H1 (cell line): ENCODE measurements at regions not wholly inside any gene's neighbourhood (a gene's known extent, or its start where the extent isn't known, plus 50 kb on each side); places are given as distances from the start of the nearest gene placed in this dataset.

Experiments
- TAF7 ChIP-seq: optimal IDR thresholded peaks from 2 replicates; pipeline ENCODE3; 2011; ENCODE audit warnings: low read depth, mild to moderate bottlenecking, inconsistent platforms, low read length, moderate library complexity, borderline replicate concordance
- TF ChIP-seq, protein P1 (sequence below), 3 experiments: IDR thresholded peaks; 1 replicate in 2 of 3; 2 replicates in 1 of 3; pipeline versions ENCODE4 v1.5.1 to v1.6.1; 2011; ENCODE audit warnings: low read length in 3 of 3, mild to moderate bottlenecking in 3 of 3, inconsistent platforms in 2 of 3, low read depth in 1 of 3, moderate library complexity in 1 of 3; ENCODE audit not compliant: insufficient read depth in 1 of 3; ENCODE audit errors: control extremely low read depth in 1 of 3

DNA sequence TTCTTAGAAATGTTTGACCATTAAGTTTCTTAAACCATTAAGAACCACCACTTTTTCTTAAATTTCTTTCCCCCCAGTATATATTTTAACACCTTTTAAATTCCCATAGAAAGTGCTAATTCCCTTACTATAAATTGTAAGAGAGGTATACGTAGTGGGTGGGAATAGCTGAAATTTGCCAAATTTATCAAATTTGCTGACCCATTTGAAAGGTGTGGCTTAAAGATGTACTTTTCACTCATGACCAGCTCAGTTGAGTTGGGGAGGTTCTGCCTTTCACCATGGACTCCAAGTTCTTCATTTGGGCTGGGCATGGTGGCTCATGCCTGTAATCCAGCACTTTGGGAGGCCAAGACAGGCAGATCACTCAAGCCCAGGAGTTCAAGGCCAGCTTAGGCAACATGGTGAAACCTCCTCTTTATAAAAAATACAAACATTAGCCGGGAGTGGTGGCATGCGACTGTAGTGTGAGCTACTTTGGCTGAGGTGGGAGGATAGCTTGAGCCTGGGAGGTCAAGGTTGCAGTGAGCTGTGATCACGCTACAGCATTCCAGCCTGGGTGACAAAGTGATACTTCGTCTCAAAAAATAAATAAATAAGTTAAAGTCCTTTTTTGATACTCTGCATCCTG, 133.2 kb downstream of the MRPL57 start (continued):
- TF ChIP-seq, protein P1, sequence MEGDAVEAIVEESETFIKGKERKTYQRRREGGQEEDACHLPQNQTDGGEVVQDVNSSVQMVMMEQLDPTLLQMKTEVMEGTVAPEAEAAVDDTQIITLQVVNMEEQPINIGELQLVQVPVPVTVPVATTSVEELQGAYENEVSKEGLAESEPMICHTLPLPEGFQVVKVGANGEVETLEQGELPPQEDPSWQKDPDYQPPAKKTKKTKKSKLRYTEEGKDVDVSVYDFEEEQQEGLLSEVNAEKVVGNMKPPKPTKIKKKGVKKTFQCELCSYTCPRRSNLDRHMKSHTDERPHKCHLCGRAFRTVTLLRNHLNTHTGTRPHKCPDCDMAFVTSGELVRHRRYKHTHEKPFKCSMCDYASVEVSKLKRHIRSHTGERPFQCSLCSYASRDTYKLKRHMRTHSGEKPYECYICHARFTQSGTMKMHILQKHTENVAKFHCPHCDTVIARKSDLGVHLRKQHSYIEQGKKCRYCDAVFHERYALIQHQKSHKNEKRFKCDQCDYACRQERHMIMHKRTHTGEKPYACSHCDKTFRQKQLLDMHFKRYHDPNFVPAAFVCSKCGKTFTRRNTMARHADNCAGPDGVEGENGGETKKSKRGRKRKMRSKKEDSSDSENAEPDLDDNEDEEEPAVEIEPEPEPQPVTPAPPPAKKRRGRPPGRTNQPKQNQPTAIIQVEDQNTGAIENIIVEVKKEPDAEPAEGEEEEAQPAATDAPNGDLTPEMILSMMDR (IDR thresholded peaks at IDR 0.05; ENCODE audit: control extremely low read depth in 1 of 3, insufficient read depth in 1 of 3, low read depth in 1 of 3, low read length in 3 of 3): no peak
- no peak for TF ChIP-seq TAF7
